Activated CD4-positive, alpha-beta memory T cell treated with anti-CD3 and anti-CD28 coated beads, Interleukin-2, amount 10 ng/mL, durations not matched to agents 7 days and 5 days (primary cell): ENCODE measurements at regions not wholly inside any gene's neighbourhood (a gene's known extent, or its start where the extent isn't known, plus 50 kb on each side); places are given as distances from the start of the nearest gene placed in this dataset.

Experiments
- CTCF ChIA-PET: fragments of 350-600 bp; sonication (Branson Sonifier 250); formaldehyde crosslinking; loops from one replicate; lab custom pipeline; 2021; ENCODE audit warnings: antibody characterized with exemption, inconsistent platforms; lab: Charles Lee
- POLR2A ChIA-PET: fragments of 350-600 bp; sonication (Branson Sonifier 250); formaldehyde crosslinking; loops from one replicate; lab custom pipeline; 2021; ENCODE audit warnings: antibody characterized with exemption; lab: Charles Lee
- DNase-seq: peaks from one replicate; pipeline ENCODE4 v3.0.0-alpha.2; 2020
- H3K27ac Mint-ChIP-seq: one replicate; pipeline ENCODE4 v1.8.0; 2021; ENCODE audit warnings: mild to moderate bottlenecking, mixed read lengths
- H3K27me3 Mint-ChIP-seq: one replicate; pipeline ENCODE4 v1.8.0; 2021; ENCODE audit warnings: mixed read lengths
- H3K36me3 Mint-ChIP-seq: one replicate; pipeline ENCODE4 v1.8.0; 2021; ENCODE audit warnings: low read depth, mixed read lengths
- H3K4me1 Mint-ChIP-seq: one replicate; pipeline ENCODE4 v1.8.0; 2021; ENCODE audit warnings: mixed read lengths
- H3K4me3 Mint-ChIP-seq: one replicate; pipeline ENCODE4 v1.8.0; 2021; ENCODE audit warnings: mild to moderate bottlenecking, mixed read lengths
- H3K9me3 Mint-ChIP-seq: one replicate; pipeline ENCODE4 v1.8.0; 2021; ENCODE audit warnings: mixed read lengths

DNA sequence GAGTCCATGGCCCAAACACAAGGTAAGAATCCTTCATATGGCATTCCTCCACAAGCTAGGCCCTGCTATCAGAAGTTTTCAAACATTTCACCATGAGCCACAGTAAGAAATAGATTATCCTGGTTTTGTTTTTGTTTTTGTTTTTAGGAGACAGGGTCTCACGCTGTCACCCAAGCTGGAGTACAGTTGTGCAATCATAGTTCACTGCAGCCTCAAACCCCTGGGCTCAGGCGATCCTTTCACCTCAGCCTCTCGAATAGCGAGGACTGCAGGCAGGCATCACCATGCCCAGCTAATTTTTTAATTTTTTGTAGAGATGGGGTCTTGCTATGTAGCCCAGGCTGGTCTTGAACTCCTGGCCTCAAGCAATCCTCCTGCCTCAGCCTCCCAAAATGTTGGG is 218.8 kb downstream of the TOMM20 start:
- CTCF ChIA-PET: no interaction called here
- POLR2A ChIA-PET: no interaction called here
- H3K27ac Mint-ChIP-seq: no peak overlapping the region

DNA sequence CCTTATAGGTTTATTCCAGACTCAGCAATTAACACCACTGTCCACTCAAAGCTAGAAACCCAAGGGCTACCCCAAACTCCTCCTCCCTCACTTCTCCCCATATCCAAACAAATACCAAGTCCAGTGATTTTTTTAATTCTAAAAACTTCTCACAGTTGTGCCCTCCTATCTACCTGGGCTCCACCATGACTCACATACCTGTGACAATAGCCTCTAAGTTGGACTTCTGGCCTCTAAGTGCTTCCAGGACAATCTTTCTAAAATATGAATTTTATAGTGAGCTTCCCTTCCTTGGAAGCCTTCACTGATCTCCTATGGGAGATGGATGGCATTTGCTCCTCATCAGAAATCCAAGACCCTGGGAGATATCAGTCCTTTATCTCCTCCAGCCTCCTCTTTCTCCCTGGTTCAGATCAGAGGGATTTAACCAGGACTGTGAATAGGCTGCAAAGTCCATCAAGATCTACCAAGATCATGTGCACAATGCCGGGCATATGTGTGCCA is 219.3 kb downstream of the TOMM20 start:
- no peaks in the 10 kb centered on the region for H3K36me3 Mint-ChIP-seq
- CTCF ChIA-PET: no interaction called here
- no peak overlapping the region for H3K4me3 Mint-ChIP-seq
- POLR2A ChIA-PET: no interaction called here
- H3K9me3 Mint-ChIP-seq: no peaks in the 10 kb centered on the region
- peaks cover 19% of the 10 kb centered on the region for H3K4me1 Mint-ChIP-seq
- H3K27me3 Mint-ChIP-seq: no peaks in the 10 kb centered on the region
- no peak for DNase-seq
- H3K27ac Mint-ChIP-seq: no peak overlapping the region

More for the DNA sequence above, 218.8 kb downstream of the TOMM20 start:
- Mint-ChIP-seq H3K27me3 (no peaks in the 10 kb centered on the region), H3K9me3 (no peaks in the 10 kb centered on the region), H3K4me1 (peaks cover 19% of the 10 kb centered on the region), H3K36me3 (no peaks in the 10 kb centered on the region), H3K4me3 (no peak overlapping the region)
- DNase-seq: no peak

DNA sequence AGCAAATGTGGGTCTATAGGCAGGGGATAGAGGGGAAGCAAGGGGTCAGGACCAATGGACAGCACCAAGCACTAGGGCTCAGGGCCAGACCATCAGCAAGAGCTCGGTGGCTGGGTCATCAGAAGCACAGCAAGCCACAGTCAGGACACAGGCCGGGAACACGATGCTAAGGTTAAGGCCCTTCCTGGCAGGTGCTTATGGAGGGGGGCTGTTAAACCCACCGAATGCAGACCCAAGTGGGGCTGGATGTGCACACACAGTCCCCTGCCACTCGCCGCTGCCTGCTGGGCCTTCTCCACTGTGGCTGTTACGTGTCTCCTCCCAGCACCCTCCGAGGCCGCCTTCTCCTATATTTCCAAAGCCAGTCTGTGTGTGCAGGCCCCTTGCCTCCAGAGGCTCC is 220.1 kb downstream of the TOMM20 start:
- Mint-ChIP-seq H3K27me3 (no peaks in the 10 kb centered on the region), H3K36me3 (no peaks in the 10 kb centered on the region), H3K4me3 (no peak overlapping the region), H3K9me3 (no peaks in the 10 kb centered on the region), H3K4me1 (peaks cover 19% of the 10 kb centered on the region), H3K27ac (no peak overlapping the region)
- POLR2A ChIA-PET: no interaction called here
- CTCF ChIA-PET: no interaction called here
- DNase-seq: no peak

DNA sequence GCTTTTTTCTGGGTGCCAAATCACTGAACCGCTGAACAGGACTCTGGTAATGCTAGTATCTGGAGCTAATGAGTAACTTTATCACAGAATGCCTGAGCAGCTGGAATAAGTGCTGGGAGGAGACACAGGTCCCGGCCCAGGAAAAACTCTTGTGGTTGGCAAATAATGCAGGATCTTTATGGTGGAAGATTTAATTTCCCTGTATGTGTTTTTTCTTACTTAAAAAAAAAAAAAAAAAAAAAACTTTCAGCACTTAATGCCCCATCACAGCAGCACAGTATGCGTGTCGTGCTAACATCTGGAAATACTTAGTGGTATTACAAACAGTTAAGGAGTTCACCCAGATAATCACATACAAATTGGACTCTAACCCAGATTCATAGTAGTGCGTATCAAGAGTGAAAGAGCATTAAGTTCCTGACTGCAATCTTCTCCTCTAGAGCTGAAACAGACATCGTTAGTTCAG is 220.7 kb downstream of the TOMM20 start:
- Mint-ChIP-seq H3K27me3 (no peaks in the 10 kb centered on the region), H3K4me3 (no peak overlapping the region), H3K36me3 (no peaks in the 10 kb centered on the region), H3K27ac (no peak overlapping the region), H3K4me1 (peaks cover 17% of the 10 kb centered on the region), H3K9me3 (no peaks in the 10 kb centered on the region)
- CTCF ChIA-PET: interaction anchor here (0.6 kb wide), 1 partner anchor 70 kb away, joined by 3 read pairs; no protein-coding TSS in a partner anchor
- POLR2A ChIA-PET: no interaction called here
- DNase-seq: no peak

DNA sequence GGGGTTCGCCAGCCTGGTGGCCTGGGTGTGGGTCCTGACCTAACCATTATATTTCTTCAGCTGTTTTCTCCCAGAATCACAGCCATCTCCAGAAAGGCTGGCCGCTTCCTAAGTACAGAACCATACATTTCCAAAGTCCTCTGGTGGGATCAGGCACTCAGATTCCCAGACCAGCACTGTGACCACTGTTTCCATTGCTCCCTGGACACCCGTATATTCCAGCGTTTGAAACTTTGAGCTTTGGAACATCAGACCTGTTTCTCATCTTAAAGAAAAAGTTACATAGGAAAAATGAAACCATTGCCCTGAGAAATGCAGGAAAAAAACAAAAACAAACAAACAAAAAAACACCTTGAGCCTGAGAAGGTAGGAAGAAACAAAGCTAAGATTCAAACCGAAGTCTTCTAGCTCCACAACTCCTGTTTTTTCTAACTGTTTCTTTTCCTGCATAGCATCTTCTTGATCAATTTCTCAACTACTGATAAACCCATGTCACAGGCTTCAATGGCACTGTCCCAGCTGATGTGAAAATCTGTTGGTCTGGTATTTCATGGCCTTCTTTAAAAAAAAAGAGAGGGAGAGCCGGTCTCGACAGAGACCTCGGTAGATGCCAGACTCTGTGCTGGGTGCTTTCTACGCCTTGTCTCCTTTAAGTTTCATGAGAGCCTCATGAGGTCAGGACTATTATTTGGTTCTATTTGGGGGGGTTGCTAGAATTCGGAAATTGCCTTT is 221.3 kb downstream of the TOMM20 start:
- Mint-ChIP-seq H3K27ac (no peak overlapping the region), H3K4me1 (peaks cover 14% of the 10 kb centered on the region), H3K9me3 (no peaks in the 10 kb centered on the region), H3K27me3 (no peaks in the 10 kb centered on the region), H3K4me3 (no peak overlapping the region), H3K36me3 (no peaks in the 10 kb centered on the region)
- DNase-seq: no peak
- POLR2A ChIA-PET: no interaction called here
- CTCF ChIA-PET: interaction anchor here (0.6 kb wide), 1 partner anchor 71 kb away, joined by 3 read pairs; no protein-coding TSS in a partner anchor

DNA sequence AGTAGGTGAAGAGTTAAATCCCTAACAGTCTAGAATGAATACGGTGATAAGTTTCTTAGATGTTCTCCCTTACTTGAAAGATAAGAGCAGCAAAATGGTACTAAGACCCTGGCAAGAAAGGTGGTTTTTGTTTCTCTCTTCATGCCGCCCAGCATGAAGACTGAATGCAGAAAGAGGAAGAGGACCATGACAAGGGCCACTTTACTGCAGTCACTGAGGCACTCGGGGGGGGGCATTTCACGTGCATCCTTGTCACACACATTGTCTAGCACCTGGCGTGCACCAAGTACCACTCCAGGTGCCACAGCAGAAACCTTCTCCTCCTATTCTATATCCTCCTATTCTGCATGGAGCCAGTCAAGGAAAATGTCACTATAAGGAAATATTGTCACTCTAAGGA is 222.0 kb downstream of the TOMM20 start:
- ChIA-PET POLR2A (no interaction called here), CTCF (no interaction called here)
- Mint-ChIP-seq H3K4me3 (no peak overlapping the region), H3K27me3 (no peaks in the 10 kb centered on the region), H3K27ac (no peak overlapping the region), H3K36me3 (no peaks in the 10 kb centered on the region), H3K4me1 (peaks cover 6% of the 10 kb centered on the region), H3K9me3 (no peaks in the 10 kb centered on the region)
- DNase-seq: no peak

DNA sequence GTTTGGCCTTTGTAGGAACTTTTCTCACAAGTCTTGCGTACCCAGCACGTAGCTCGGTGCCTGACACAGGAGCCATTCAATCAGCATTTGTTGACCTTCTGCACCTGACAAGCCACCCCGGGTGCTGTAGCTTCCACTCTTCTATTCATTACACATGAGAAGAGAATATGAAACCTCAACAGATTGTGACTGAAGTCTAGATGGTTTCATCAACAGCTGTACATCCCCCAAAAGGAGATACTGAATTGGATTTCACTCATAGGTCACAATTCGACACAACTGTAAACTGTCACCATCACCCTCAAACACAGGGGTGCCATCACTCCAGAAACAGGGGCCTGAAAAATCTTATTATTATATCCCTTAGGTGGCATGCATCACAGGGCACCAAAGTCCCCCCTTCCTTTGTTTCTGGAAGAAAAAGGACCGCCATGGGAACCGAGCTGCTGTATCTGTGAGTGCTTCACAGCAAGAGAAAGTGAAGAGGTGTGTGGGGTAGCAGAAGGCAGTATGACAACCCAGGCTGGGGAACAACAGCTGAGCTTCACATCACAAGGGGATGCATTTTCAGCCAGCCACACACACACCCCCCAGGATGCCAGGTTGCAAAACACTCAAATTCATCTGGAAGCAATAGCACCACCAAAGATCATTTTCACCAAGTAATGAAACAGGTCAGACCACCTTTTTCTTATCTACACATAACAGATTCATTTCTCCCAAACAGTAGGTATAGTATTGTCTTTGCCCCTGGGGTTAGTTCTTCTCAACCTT is 225.7 kb downstream of the TOMM20 start:
- DNase-seq: no peak
- POLR2A ChIA-PET: interaction anchor here (0.8 kb wide), 1 partner anchor 23 kb away, joined by 3 read pairs; no protein-coding TSS in a partner anchor
- H3K4me3 Mint-ChIP-seq: no peak overlapping the region
- CTCF ChIA-PET: no interaction called here
- H3K4me1 Mint-ChIP-seq: no peaks in the 10 kb centered on the region
- no peaks in the 10 kb centered on the region for H3K27me3 Mint-ChIP-seq
- no peaks in the 10 kb centered on the region for H3K9me3 Mint-ChIP-seq
- no peaks in the 10 kb centered on the region for H3K36me3 Mint-ChIP-seq
- H3K27ac Mint-ChIP-seq: no peak overlapping the region

DNA sequence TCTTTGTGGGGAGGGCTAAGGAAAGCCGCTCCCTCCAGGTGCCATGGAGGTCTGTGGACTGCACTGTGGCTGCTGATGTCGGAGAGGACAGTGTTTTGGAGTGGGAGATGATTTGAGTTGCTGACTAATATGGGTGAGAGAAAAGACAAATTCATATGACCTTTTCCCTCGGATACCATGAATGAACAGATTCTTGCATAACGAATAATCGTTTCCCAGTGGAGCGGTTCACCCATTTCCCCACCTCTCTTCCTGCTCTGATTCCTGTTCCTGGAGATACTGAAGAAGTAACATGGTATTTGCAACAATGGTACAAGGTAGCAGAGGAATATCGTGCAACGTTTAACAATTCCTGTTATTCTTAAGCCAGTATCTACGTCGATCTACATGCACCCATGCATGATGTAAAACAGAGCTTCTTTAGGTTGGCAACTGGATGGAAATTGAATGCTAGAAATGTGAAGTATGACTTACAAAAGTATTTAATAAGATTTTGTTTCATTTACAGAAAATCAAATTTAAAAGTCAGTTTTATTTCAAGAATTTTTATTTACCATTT is 227.1 kb downstream of the TOMM20 start:
- ChIA-PET POLR2A (no interaction called here), CTCF (interaction anchor here (0.6 kb wide), 1 partner anchor 20 kb away, joined by 4 read pairs; no protein-coding TSS in a partner anchor)
- H3K9me3 Mint-ChIP-seq: no peaks in the 10 kb centered on the region

DNA sequence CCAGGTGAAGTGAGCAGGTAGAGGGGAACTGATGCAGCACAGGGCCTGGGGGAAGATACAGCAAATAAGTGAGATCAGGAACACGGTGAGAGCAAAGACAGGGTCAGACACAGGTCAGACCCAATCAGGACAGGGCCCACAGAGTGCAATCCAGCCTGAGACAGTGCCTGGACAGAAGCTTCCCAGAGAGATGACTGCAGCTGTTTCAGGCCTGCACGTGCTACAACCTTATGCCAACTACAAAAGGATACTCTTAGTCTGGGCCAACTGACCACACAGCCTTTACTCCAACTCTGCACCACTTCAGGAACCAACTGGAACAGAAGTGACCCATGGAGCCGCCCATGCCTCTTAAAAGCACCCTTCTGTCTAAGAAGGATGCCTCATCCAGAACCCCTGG is 228.0 kb downstream of the TOMM20 start:
- CTCF ChIA-PET: no interaction called here
- Mint-ChIP-seq H3K36me3 (no peaks in the 10 kb centered on the region), H3K4me1 (no peaks in the 10 kb centered on the region), H3K27me3 (no peaks in the 10 kb centered on the region), H3K4me3 (no peak overlapping the region), H3K9me3 (no peaks in the 10 kb centered on the region), H3K27ac (no peak overlapping the region)
- DNase-seq: no peak
- POLR2A ChIA-PET: interaction anchor here (0.6 kb wide), 1 partner anchor 216 kb away, joined by 3 read pairs; no protein-coding TSS in a partner anchor

More for the DNA sequence above, 227.1 kb downstream of the TOMM20 start:
- Mint-ChIP-seq H3K4me1 (no peaks in the 10 kb centered on the region), H3K27me3 (no peaks in the 10 kb centered on the region), H3K4me3 (no peak overlapping the region), H3K27ac (no peak overlapping the region), H3K36me3 (no peaks in the 10 kb centered on the region)
- no peak for DNase-seq

DNA sequence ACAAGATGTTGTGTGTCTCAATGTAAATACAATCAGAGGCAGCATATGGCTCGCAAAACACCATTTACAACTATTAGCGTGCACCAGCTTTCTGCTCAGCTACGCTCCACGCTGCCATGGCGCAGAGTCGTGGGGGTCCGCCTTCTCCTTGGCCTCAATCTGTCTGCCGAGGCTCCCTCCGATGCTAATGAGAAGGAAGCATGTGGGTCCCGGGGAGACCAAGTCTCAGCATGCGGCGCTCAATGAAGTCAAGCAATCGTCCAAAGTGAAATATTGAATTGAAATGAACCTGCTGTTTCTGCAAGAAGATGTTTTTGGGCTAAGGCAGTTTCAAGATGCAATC is 228.9 kb downstream of the TOMM20 start:
- CTCF ChIA-PET: no interaction called here

DNA sequence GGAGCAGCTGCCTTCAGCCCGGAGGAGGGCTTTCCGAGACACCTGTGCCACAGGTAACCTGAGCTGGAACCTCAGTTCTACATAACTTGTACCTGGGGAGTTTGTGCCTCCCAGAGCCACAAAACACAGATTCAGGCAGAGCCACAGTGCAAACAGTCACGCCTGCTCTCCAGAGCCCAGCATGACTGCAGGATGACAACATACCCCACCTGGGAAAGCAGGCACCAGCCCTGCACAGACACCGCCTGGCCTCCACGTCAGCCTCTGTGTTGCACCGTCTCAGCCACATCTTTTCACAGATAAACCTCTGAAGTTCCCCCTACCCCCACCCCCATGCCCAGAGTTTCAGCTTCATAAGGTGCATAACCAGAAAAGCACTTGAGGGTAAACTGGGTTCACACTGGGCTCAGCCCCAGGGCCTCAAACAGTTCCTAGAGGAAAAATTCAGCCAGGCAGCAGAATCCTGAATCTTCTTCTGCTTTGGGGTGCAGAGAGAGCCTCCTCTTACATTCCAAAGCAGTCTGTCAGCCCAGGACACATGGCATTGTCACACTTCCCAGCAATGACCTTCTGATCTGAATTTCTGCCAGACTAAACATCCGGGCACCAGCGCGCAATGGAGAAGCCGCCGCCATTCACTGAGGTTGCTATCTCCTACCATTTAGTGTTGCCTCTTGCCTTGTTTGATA is 229.5 kb downstream of the TOMM20 start:
- CTCF ChIA-PET: no interaction called here
- peaks cover 8% of the 10 kb centered on the region for H3K4me1 Mint-ChIP-seq
- no peak overlapping the region for H3K27ac Mint-ChIP-seq
- DNase-seq: no peak
- H3K27me3 Mint-ChIP-seq: no peaks in the 10 kb centered on the region
- H3K36me3 Mint-ChIP-seq: no peaks in the 10 kb centered on the region
- POLR2A ChIA-PET: no interaction called here
- no peak overlapping the region for H3K4me3 Mint-ChIP-seq
- H3K9me3 Mint-ChIP-seq: no peaks in the 10 kb centered on the region

More for the DNA sequence above, 228.9 kb downstream of the TOMM20 start:
- Mint-ChIP-seq H3K4me3 (no peak overlapping the region), H3K36me3 (no peaks in the 10 kb centered on the region), H3K4me1 (peaks cover 2% of the 10 kb centered on the region), H3K27me3 (no peaks in the 10 kb centered on the region), H3K27ac (no peak overlapping the region), H3K9me3 (no peaks in the 10 kb centered on the region)
- DNase-seq: no peak
- POLR2A ChIA-PET: no interaction called here

DNA sequence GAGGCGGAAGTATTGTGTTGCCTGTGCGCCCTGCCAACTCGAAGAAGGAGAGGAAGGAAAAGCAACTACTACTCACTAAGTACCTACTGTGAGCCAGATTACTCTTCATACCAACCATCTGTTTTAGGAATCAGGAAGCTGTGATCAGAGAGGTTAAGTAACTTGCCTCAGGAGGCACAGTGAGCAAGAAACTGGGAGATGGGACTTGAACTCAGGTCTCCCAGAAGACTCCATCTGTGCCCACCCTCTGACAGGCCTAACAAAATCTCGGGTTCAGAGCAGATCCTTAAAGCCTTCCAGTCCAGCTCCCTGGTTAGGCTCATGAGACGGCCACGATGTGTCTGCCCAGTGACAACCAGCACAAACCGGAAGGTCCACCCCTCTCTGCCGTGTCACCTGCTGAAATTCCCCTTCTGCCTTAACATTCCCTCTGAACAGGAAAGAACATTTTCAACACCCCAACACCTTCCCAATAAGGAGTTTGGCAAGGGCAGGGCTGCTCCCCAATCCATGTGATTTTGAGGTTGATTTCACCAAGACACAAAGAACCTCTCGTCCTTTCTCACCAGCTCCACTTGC is 230.1 kb downstream of the TOMM20 start:
- no peak for DNase-seq
- Mint-ChIP-seq H3K4me1 (peaks cover 14% of the 10 kb centered on the region), H3K27ac (no peak overlapping the region), H3K27me3 (no peaks in the 10 kb centered on the region), H3K36me3 (no peaks in the 10 kb centered on the region), H3K9me3 (no peaks in the 10 kb centered on the region), H3K4me3 (no peak overlapping the region)
- POLR2A ChIA-PET: no interaction called here
- CTCF ChIA-PET: no interaction called here
